ENCODE measurements at regions not wholly inside any gene's neighbourhood (a gene's known extent, or its start where the extent isn't known, plus 50 kb on each side); places are given as distances from the start of the nearest gene placed in this dataset.

DNA sequence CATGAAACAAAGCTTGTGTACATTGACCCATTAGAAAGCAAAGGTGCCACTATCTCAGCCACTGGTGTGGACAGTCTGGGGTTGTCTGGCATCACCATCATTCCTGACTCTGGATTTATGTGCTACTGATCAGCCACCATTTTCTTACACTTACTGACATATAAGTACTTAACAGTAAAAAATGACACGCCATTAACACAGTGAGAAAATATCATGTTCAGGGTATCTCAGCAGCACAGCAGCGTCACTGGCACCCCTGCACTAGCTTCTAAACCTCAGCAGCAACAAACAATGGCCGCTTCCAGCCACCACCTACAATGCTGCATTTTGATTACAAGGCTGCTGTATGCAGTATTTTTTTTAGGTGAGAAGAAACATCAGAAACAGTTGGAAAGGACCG lies 253.4 kb upstream of the HDAC4 start:
- TF ChIP-seq, protein P1, sequence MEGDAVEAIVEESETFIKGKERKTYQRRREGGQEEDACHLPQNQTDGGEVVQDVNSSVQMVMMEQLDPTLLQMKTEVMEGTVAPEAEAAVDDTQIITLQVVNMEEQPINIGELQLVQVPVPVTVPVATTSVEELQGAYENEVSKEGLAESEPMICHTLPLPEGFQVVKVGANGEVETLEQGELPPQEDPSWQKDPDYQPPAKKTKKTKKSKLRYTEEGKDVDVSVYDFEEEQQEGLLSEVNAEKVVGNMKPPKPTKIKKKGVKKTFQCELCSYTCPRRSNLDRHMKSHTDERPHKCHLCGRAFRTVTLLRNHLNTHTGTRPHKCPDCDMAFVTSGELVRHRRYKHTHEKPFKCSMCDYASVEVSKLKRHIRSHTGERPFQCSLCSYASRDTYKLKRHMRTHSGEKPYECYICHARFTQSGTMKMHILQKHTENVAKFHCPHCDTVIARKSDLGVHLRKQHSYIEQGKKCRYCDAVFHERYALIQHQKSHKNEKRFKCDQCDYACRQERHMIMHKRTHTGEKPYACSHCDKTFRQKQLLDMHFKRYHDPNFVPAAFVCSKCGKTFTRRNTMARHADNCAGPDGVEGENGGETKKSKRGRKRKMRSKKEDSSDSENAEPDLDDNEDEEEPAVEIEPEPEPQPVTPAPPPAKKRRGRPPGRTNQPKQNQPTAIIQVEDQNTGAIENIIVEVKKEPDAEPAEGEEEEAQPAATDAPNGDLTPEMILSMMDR (IDR thresholded peaks at IDR 0.05): no peak
- TF ChIP-seq POLR2A (IDR thresholded peaks at IDR 0.05): no peak
